MM.1S (cell line): ENCODE measurements at regions not wholly inside any gene's neighbourhood (a gene's known extent, or its start where the extent isn't known, plus 50 kb on each side); places are given as distances from the start of the nearest gene placed in this dataset.

Experiments used
- EZH2phosphoT487 ChIP-seq: fragments of 300-600 bp; sonication (generic); IDR thresholded peaks from 2 replicates; pipeline ENCODE4 v1.6.1; 2018; ENCODE audit warnings: antibody characterized with exemption, low read length
- TF ChIP-seq, protein P1 (sequence below): fragments of 300-600 bp; sonication (generic); IDR thresholded peaks from 2 replicates; pipeline ENCODE4 v1.5.1; 2016; ENCODE audit warnings: antibody characterized with exemption, low read length, mixed read lengths

DNA sequence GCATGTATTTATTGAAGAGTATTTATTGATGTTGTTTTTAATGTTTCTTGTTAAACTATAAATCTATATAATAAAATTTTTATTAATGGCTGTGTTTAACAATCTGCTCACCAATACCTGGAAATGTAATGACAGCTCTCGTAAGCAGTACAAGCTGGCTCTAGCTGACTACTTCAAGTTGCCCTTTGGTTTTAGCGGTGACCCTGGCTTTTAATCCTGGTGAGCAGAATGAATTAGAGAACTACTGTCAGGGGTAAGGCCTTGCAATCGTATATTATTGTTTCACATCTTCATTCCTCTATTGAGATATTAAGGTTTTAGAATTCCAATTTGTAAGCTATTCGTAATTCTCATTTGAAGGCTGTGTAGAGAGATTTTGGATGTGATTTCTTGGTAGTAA is 372.2 kb downstream of the METTL15 start:
- TF ChIP-seq EZH2phosphoT487 = no peak
- TF ChIP-seq, protein P1, sequence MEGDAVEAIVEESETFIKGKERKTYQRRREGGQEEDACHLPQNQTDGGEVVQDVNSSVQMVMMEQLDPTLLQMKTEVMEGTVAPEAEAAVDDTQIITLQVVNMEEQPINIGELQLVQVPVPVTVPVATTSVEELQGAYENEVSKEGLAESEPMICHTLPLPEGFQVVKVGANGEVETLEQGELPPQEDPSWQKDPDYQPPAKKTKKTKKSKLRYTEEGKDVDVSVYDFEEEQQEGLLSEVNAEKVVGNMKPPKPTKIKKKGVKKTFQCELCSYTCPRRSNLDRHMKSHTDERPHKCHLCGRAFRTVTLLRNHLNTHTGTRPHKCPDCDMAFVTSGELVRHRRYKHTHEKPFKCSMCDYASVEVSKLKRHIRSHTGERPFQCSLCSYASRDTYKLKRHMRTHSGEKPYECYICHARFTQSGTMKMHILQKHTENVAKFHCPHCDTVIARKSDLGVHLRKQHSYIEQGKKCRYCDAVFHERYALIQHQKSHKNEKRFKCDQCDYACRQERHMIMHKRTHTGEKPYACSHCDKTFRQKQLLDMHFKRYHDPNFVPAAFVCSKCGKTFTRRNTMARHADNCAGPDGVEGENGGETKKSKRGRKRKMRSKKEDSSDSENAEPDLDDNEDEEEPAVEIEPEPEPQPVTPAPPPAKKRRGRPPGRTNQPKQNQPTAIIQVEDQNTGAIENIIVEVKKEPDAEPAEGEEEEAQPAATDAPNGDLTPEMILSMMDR = no peak
